Stimulated activated CD4-positive, alpha-beta T cell treated with anti-CD3 and anti-CD28 coated beads, Interleukin-12 subunit alpha, Interleukin-12 subunit beta, amount 100 ng/mL, for 24 hours (primary cell): ENCODE measurements at regions not wholly inside any gene's neighbourhood (a gene's known extent, or its start where the extent isn't known, plus 50 kb on each side); places are given as distances from the start of the nearest gene placed in this dataset.
"Not testable (repeated sequence)": the region's sequence is repeated elsewhere in the genome, so short reads cannot be mapped to it uniquely, and the experiment has no call there.

Source experiments
- DNase-seq, 2 experiments: peaks; one replicate each; pipeline ENCODE4 v3.0.0-alpha.2; 2020; ENCODE audit warnings: low read depth in 2 of 2

GRCh38 chr20:48127964-48128363 is 342.7 kb upstream of the SULF2 start:
- DNase-seq, result not testable (repeated sequence)

GRCh38 chr20:48127133-48127532 is 341.9 kb upstream of the SULF2 start:
- DNase-seq, result not testable (repeated sequence)

- DNase-seq, result no peak
Measured at GRCh38 chr20:48126227-48126740, 341.0 kb upstream of the SULF2 start.

GRCh38 chr20:48124960-48125359 is 339.7 kb upstream of the SULF2 start:
- no peak for DNase-seq

GRCh38 chr20:48124181-48124782 is 339.0 kb upstream of the SULF2 start:
- DNase-seq, result no peak

- no peak for DNase-seq
Measured at GRCh38 chr20:48120120-48120519, 334.8 kb upstream of the SULF2 start.

GRCh38 chr20:48119389-48119788 is 334.1 kb upstream of the SULF2 start:
- DNase-seq, result not testable (repeated sequence)

GRCh38 chr20:48115502-48115901 is 330.2 kb upstream of the SULF2 start:
- DNase-seq, result no peak

GRCh38 chr20:48107560-48107959 is 322.3 kb upstream of the SULF2 start:
- no peak for DNase-seq

GRCh38 chr20:48106428-48106827 is 321.1 kb upstream of the SULF2 start:
- no peak for DNase-seq

- no peak for DNase-seq
Measured at GRCh38 chr20:48105526-48105925, 320.2 kb upstream of the SULF2 start.

- DNase-seq, result no peak
Measured at GRCh38 chr20:48102931-48103660, 317.8 kb upstream of the SULF2 start.

- DNase-seq, result no peak
Measured at GRCh38 chr20:48102076-48102787, 317.0 kb upstream of the SULF2 start.

GRCh38 chr20:48100483-48100882 is 315.2 kb upstream of the SULF2 start:
- no peak for DNase-seq

- no peak for DNase-seq
Measured at GRCh38 chr20:48098866-48099265, 313.6 kb upstream of the SULF2 start.

- no peak for DNase-seq
Measured at GRCh38 chr20:48098099-48098498, 312.8 kb upstream of the SULF2 start.

- DNase-seq, result no peak
Measured at GRCh38 chr20:48096957-48097890, 311.9 kb upstream of the SULF2 start.

GRCh38 chr20:48096212-48096875 is 311.1 kb upstream of the SULF2 start:
- no peak for DNase-seq

- DNase-seq, result no peak
Measured at GRCh38 chr20:48094944-48095343, 309.7 kb upstream of the SULF2 start.

GRCh38 chr20:48094196-48094749 is 309.0 kb upstream of the SULF2 start:
- no peak for DNase-seq
